Stomach (tissue), 4 donors: ENCODE measurements at regions not wholly inside any gene's neighbourhood (a gene's known extent, or its start where the extent isn't known, plus 50 kb on each side); places are given as distances from the start of the nearest gene placed in this dataset.

ENCODE experiments used
- CTCF ChIP-seq, 7 experiments: fragments of 450-650 bp in 4 of 7; fragments of 200-600 bp in 3 of 7; sonication (generic) in 3 of 7; IDR thresholded peaks; one replicate each; pipeline ENCODE4 v1.5.1; 2016 to 2019; ENCODE audit warnings: antibody characterized with exemption in 7 of 7, control low read depth in 2 of 7, mild to moderate bottlenecking in 1 of 7
- EP300 ChIP-seq: sonication (generic); formaldehyde crosslinking; IDR thresholded peaks from one replicate; pipeline ENCODE4 v1.6.1; 2017; ENCODE audit warnings: antibody characterized with exemption
- POLR2A ChIP-seq, 4 donors: fragments of 450-650 bp; IDR thresholded peaks; one replicate each; pipeline ENCODE4 v1.6.1; 2016; ENCODE audit warnings: antibody characterized with exemption in 4 of 4, control low read depth in 2 of 4, mild to moderate bottlenecking in 1 of 4, moderate library complexity in 1 of 4
- POLR2AphosphoS5 ChIP-seq, 3 donors: sonication (generic); formaldehyde crosslinking; IDR thresholded peaks; one replicate each; pipeline ENCODE4 v1.6.1; 2016; ENCODE audit warnings: antibody characterized with exemption in 3 of 3

GRCh38 chr1:238980053-238980452 is 406.3 kb upstream of the CHRM3 start:
- TF ChIP-seq CTCF (IDR thresholded peaks at IDR 0.05) (no peak), POLR2A (IDR thresholded peaks at IDR 0.05) (no peak), EP300 (no peak), POLR2AphosphoS5 (IDR thresholded peaks at IDR 0.05) (no peak)
